ENCODE measurements at regions not wholly inside any gene's neighbourhood (a gene's known extent, or its start where the extent isn't known, plus 50 kb on each side); places are given as distances from the start of the nearest gene placed in this dataset.

DNA sequence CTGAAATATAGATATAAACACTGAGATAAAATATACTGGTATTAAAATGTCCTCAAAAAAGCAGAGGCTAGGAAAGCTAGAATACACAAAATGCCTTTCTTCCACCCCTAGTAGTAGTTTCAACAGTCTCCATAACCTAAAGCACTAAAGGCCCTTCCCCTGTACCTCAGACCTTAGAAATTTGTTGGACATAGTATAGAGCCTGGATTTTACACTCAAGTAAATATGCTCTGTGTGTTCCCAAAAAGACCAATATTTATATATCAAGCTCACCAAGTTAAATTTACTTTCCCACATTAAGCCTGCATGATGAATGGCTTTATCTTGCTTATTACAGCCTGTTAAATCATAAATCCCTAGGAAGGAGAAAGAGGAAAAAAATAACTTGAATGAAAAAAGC, 378.7 kb upstream of the AZI2 start:
- Histone ChIP-seq H3K14ac (ENCODE audit: insufficient read length) (no peak overlapping the region), H3K79me2 (ENCODE audit: control insufficient read depth in 1 of 2, insufficient read depth in 2 of 2, low read length in 2 of 2) (no peaks in the 10 kb centered on the region), H3K23me2 (ENCODE audit: low read depth, low read length) (no peaks in the 10 kb centered on the region), H2BK15ac (ENCODE audit: low read length) (no peak overlapping the region), H2BK20ac (ENCODE audit: low read length) (no peak overlapping the region), H3K56ac (replicated peaks; ENCODE audit: insufficient read length, low read depth, low read length) (no peak overlapping the region), H3K27ac (ENCODE audit: low read depth, low read length) (no peak overlapping the region), H4K8ac (ENCODE audit: extremely low read depth, insufficient read depth, low read length) (no peak overlapping the region), H4K5ac (ENCODE audit: insufficient read length, low read depth, low read length) (no peak overlapping the region), H3K4me2 (ENCODE audit: insufficient read depth in 1 of 2, low read depth in 2 of 2, low read length in 2 of 2) (no peak overlapping the region), H3K4me1 (replicated peaks in 1 of 4; ENCODE audit: control insufficient read depth in 3 of 4, insufficient read depth in 4 of 4, low read length in 3 of 4) (no peaks in the 10 kb centered on the region), H2AK5ac (ENCODE audit: low read depth, low read length) (no peak overlapping the region), H4K20me1 (replicated peaks in 1 of 2; ENCODE audit: control insufficient read depth in 1 of 2, insufficient read depth in 2 of 2, low read length in 2 of 2) (no peaks in the 10 kb centered on the region), H3K4ac (replicated peaks; ENCODE audit: insufficient read length, low read depth, low read length) (no peak overlapping the region), H3K9ac (replicated peaks in 1 of 4; ENCODE audit: extremely low read depth in 1 of 4, low read depth in 3 of 4, low read length in 3 of 4) (no peak overlapping the region), H3K4me3 (ENCODE audit: extremely low read depth in 1 of 4, insufficient read depth in 2 of 4, low read depth in 3 of 4, low read length in 4 of 4) (no peak overlapping the region), H2BK5ac (ENCODE audit: low read depth, low read length) (no peak overlapping the region), H2BK120ac (replicated peaks; ENCODE audit: low read depth, low read length) (no peak overlapping the region), H2AFZ (ENCODE audit: low read length) (no peak overlapping the region), H3K79me1 (ENCODE audit: low read depth, low read length) (no peaks in the 10 kb centered on the region), H3K27me3 (replicated peaks in 1 of 4; ENCODE audit: control insufficient read depth in 3 of 4, extremely low read depth in 1 of 4, insufficient read depth in 3 of 4, low read length in 3 of 4) (no peaks in the 10 kb centered on the region), H2BK12ac (ENCODE audit: low read depth, low read length) (no peak overlapping the region), H3K36me3 (ENCODE audit: control insufficient read depth in 2 of 4, insufficient read depth in 4 of 4, low read length in 3 of 4) (no peaks in the 10 kb centered on the region), H3K23ac (ENCODE audit: insufficient read length) (no peak overlapping the region), H3K18ac (ENCODE audit: extremely low read depth, low read length) (no peak overlapping the region), H4K91ac (replicated peaks; ENCODE audit: insufficient read length, low read length) (no peak overlapping the region), H3K9me3 (ENCODE audit: insufficient read depth in 2 of 2, low read depth in 1 of 2, low read length in 1 of 2) (0 out of 4 replicates have a peak, but pooled peaks cover 0 to 4% of the 10 kb centered on the region in 2 experiments)
- no peak for FAIRE-seq
- CTCF ChIA-PET (ENCODE audit: partially characterized antibody): interaction anchor here (0.6 to 3.1 kb wide), 18 partner anchors 19 to 251 kb away, joined by 3 to 22 read pairs (median 4); no protein-coding TSS in a partner anchor
- POLR2A ChIA-PET (ENCODE audit: partially characterized antibody): no interaction called here
- TF ChIP-seq NRF1 (IDR thresholded peaks at IDR 0.05; ENCODE audit: low read depth, low read length): no peak
- no peak for TF ChIP-seq SIX5 (IDR thresholded peaks at IDR 0.05; ENCODE audit: low read depth, low read length)
- TF ChIP-seq CREB1 (IDR thresholded peaks at IDR 0.05): no peak
- no peak for TF ChIP-seq POU5F1 (IDR thresholded peaks at IDR 0.05; ENCODE audit: low read depth, low read length)
- TF ChIP-seq NANOG (IDR thresholded peaks at IDR 0.05; ENCODE audit: insufficient read depth, low read depth, low read length, poor library complexity, severe bottlenecking): no peak
- TF ChIP-seq RAD21 (IDR thresholded peaks at IDR 0.05 in 1 of 2, conservative IDR thresholded peaks at IDR 0.05 in 1 of 2; ENCODE audit: low read depth in 2 of 2, low read length in 2 of 2): no peak
- no peak for TF ChIP-seq CHD2 (IDR thresholded peaks at IDR 0.05; ENCODE audit: low read length)
- TF ChIP-seq MAX (IDR thresholded peaks at IDR 0.05): no peak
- TF ChIP-seq SP1 (IDR thresholded peaks at IDR 0.05; ENCODE audit: low read depth, low read length): no peak
- TF ChIP-seq ZNF274 (IDR thresholded peaks at IDR 0.05; ENCODE audit: borderline replicate concordance, extremely low read depth, low read length): no peak
- DNase-seq (ENCODE audit: low read depth in 1 of 2, low spot score in 2 of 2): no peak

Measured in H1 (cell line).